GM23248 (cell line): ENCODE measurements at regions not wholly inside any gene's neighbourhood (a gene's known extent, or its start where the extent isn't known, plus 50 kb on each side); places are given as distances from the start of the nearest gene placed in this dataset.

ENCODE experiments used
- DNase-seq: peaks from one replicate; pipeline ENCODE4 v3.0.0-alpha.2; 2015
- H2AFZ ChIP-seq: fragments of 200-600 bp; sonication (generic); 2 replicates; pipeline ENCODE4 v1.6.1; 2016; ENCODE audit warnings: antibody characterized with exemption
- H3F3A ChIP-seq: fragments of 200-600 bp; sonication (generic); 2 replicates; pipeline ENCODE4 v1.6.1; 2016; ENCODE audit warnings: mild to moderate bottlenecking, antibody characterized with exemption, mixed run types; ENCODE audit not compliant: insufficient read depth
- H3K27ac ChIP-seq: fragments of 200-600 bp; sonication (generic); 2 replicates; pipeline ENCODE4 v1.5.1; 2016; ENCODE audit warnings: mild to moderate bottlenecking
- H3K27me3 ChIP-seq: fragments of 200-600 bp; sonication (generic); replicated peaks from 2 replicates; pipeline ENCODE4 v1.6.1; 2016; ENCODE audit warnings: mild to moderate bottlenecking; ENCODE audit not compliant: insufficient read depth
- H3K36me3 ChIP-seq: fragments of 200-600 bp; sonication (generic); 2 replicates; pipeline ENCODE4 v1.6.1; 2016; ENCODE audit warnings: low read depth, mild to moderate bottlenecking
- H3K4me1 ChIP-seq: fragments of 200-600 bp; sonication (generic); 2 replicates; pipeline ENCODE4 v1.6.1; 2016; ENCODE audit warnings: mild to moderate bottlenecking; ENCODE audit not compliant: insufficient read depth
- H3K4me2 ChIP-seq: fragments of 200-600 bp; sonication (generic); one replicate; pipeline ENCODE4 v1.6.1; 2016; ENCODE audit warnings: mild to moderate bottlenecking; ENCODE audit not compliant: unreplicated experiment
- H3K4me3 ChIP-seq: fragments of 200-600 bp; sonication (generic); 2 replicates; pipeline ENCODE4 v1.5.1; 2016; ENCODE audit warnings: mild to moderate bottlenecking
- H3K79me2 ChIP-seq: fragments of 200-600 bp; sonication (generic); 2 replicates; pipeline ENCODE4 v1.6.1; 2016; ENCODE audit warnings: mild to moderate bottlenecking; ENCODE audit not compliant: insufficient read depth
- H3K9ac ChIP-seq: fragments of 200-600 bp; sonication (generic); 2 replicates; pipeline ENCODE4 v1.6.1; 2016; ENCODE audit warnings: mild to moderate bottlenecking
- H3K9me2 ChIP-seq: fragments of 200-600 bp; sonication (generic); 2 replicates; pipeline ENCODE4 v1.6.1; 2016; ENCODE audit warnings: mixed run types, mild to moderate bottlenecking, moderate library complexity; ENCODE audit not compliant: insufficient read depth
- H3K9me3 ChIP-seq: fragments of 200-600 bp; sonication (generic); one replicate; pipeline ENCODE4 v1.6.1; 2017; ENCODE audit warnings: low read depth
- H4K20me1 ChIP-seq: fragments of 200-600 bp; sonication (generic); 2 replicates; pipeline ENCODE4 v1.6.0; 2016; ENCODE audit not compliant: insufficient read depth
- EZH2 ChIP-seq: fragments of 200-600 bp; sonication (generic); IDR thresholded peaks from 2 replicates; pipeline ENCODE4 v1.6.1; 2018; ENCODE audit warnings: antibody characterized with exemption, mild to moderate bottlenecking; ENCODE audit not compliant: insufficient read depth, poor library complexity, severe bottlenecking
- EZH2phosphoT487 ChIP-seq: fragments of 200-600 bp; sonication (generic); IDR thresholded peaks from 2 replicates; pipeline ENCODE4 v1.6.1; 2018; ENCODE audit warnings: antibody characterized with exemption, moderate library complexity, mild to moderate bottlenecking, low read depth; ENCODE audit not compliant: insufficient read depth
- WGBS, 2 experiments: methylation state at CpG; one replicate each; pipeline ENCODE4 v1.1.6; 2015 to 2017; ENCODE audit warnings: low lambda C conversion rate in 2 of 2, low coverage in 1 of 2; ENCODE audit errors: missing lambda C conversion rate in 2 of 2; 5-methylcytosine and 5-hydroxymethylcytosine counted together
- in situ Hi-C: fragments of 300-500 bp; cut with MboI; formaldehyde crosslinking; loops from 2 replicates; pipeline ENCODE4 v1.15.0; 2020

- Histone ChIP-seq H3K9ac (no peak overlapping the region), H3K4me3 (no peak overlapping the region), H3F3A (no peaks in the 10 kb centered on the region), H3K36me3 (no peaks in the 10 kb centered on the region), H3K4me1 (no peaks in the 10 kb centered on the region), H3K9me3 (no peaks in the 10 kb centered on the region), H3K27me3 (peaks cover 9% of the 10 kb centered on the region), H4K20me1 (no peaks in the 10 kb centered on the region), H3K9me2 (no peaks in the 10 kb centered on the region), H2AFZ (no peak overlapping the region), H3K4me2 (no peak overlapping the region), H3K27ac (no peak overlapping the region), H3K79me2 (no peaks in the 10 kb centered on the region)
- in situ Hi-C loops = no loop called here
- TF ChIP-seq EZH2phosphoT487 (no peak), EZH2 (no peak)
- 43 to 47% methylated on average over 15 of the region's 15 CpGs for WGBS, 2 experiments
- DNase-seq = no peak
These were observed 116.1 kb upstream of the CDH4 start for GRCh38 chr20:61135968-61136367.

- Histone ChIP-seq H2AFZ (no peak overlapping the region), H3K4me2 (no peak overlapping the region), H3K9ac (no peak overlapping the region), H3K36me3 (no peaks in the 10 kb centered on the region), H3K4me1 (no peaks in the 10 kb centered on the region), H3K27ac (no peak overlapping the region), H3F3A (no peaks in the 10 kb centered on the region), H3K27me3 (peaks cover 9% of the 10 kb centered on the region), H4K20me1 (no peaks in the 10 kb centered on the region), H3K4me3 (no peak overlapping the region), H3K9me2 (no peaks in the 10 kb centered on the region), H3K9me3 (no peaks in the 10 kb centered on the region), H3K79me2 (no peaks in the 10 kb centered on the region)
- TF ChIP-seq EZH2 = no peak
- no peak for TF ChIP-seq EZH2phosphoT487
- DNase-seq = no peak
- WGBS, 2 experiments = 27 to 31% methylated on average over 5 of the region's 5 CpGs
- in situ Hi-C loops = no loop called here
These were observed 113.5 kb upstream of the CDH4 start for GRCh38 chr20:61138566-61138965.

GRCh38 chr20:61139031-61139430 is 113.0 kb upstream of the CDH4 start:
- Histone ChIP-seq H4K20me1 (no peaks in the 10 kb centered on the region), H3K27ac (no peak overlapping the region), H3K79me2 (no peaks in the 10 kb centered on the region), H3K4me2 (no peak overlapping the region), H3K4me1 (no peaks in the 10 kb centered on the region), H3K36me3 (no peaks in the 10 kb centered on the region), H3K9me2 (no peaks in the 10 kb centered on the region), H2AFZ (no peak overlapping the region), H3K9ac (no peak overlapping the region), H3F3A (no peaks in the 10 kb centered on the region), H3K9me3 (no peaks in the 10 kb centered on the region), H3K27me3 (peaks cover 9% of the 10 kb centered on the region), H3K4me3 (no peak overlapping the region)
- in situ Hi-C loops = no loop called here
- TF ChIP-seq EZH2 (no peak), EZH2phosphoT487 (no peak)
- DNase-seq = no peak
- 37 to 41% methylated on average over 4 of the region's 4 CpGs for WGBS, 2 experiments

- no peak for TF ChIP-seq EZH2phosphoT487
- in situ Hi-C loops = no loop called here
- 60 to 63% methylated on average over 4 of the region's 4 CpGs for WGBS, 2 experiments
These were observed 111.5 kb upstream of the CDH4 start for GRCh38 chr20:61140576-61140975.

GRCh38 chr20:61146023-61146422 is 106.0 kb upstream of the CDH4 start:
- H3K27ac ChIP-seq = no peak overlapping the region
- H3F3A ChIP-seq = no peaks in the 10 kb centered on the region
- H3K79me2 ChIP-seq = no peaks in the 10 kb centered on the region
- H3K4me2 ChIP-seq = no peak overlapping the region
- no peaks in the 10 kb centered on the region; the same call in 1 of the 2 replicates for H3K27me3 ChIP-seq
- no peaks in the 10 kb centered on the region for H4K20me1 ChIP-seq
- no peaks in the 10 kb centered on the region for H3K4me1 ChIP-seq
- in situ Hi-C loops = no loop called here
- H3K36me3 ChIP-seq = no peaks in the 10 kb centered on the region
- no peak overlapping the region for H3K9ac ChIP-seq
- no peaks in the 10 kb centered on the region for H3K9me3 ChIP-seq
- TF ChIP-seq EZH2phosphoT487 = no peak
- 42 to 53% methylated on average over 4 of the region's 4 CpGs for WGBS, 2 experiments
- no peak for DNase-seq
- no peak overlapping the region for H3K4me3 ChIP-seq
- H3K9me2 ChIP-seq = no peaks in the 10 kb centered on the region
- no peak overlapping the region for H2AFZ ChIP-seq

More at GRCh38 chr20:61140576-61140975, 111.5 kb upstream of the CDH4 start:
- Histone ChIP-seq H3K27ac (no peak overlapping the region), H4K20me1 (no peaks in the 10 kb centered on the region), H3K9me2 (no peaks in the 10 kb centered on the region), H3F3A (no peaks in the 10 kb centered on the region), H3K79me2 (no peaks in the 10 kb centered on the region), H3K9me3 (no peaks in the 10 kb centered on the region), H3K4me2 (no peak overlapping the region), H3K4me3 (no peak overlapping the region), H3K9ac (no peak overlapping the region), H3K36me3 (no peaks in the 10 kb centered on the region), H3K4me1 (no peaks in the 10 kb centered on the region), H3K27me3 (peaks cover 3% of the 10 kb centered on the region), H2AFZ (no peak overlapping the region)
- DNase-seq = no peak
